HCT116 (cell line): ENCODE measurements at regions not wholly inside any gene's neighbourhood (a gene's known extent, or its start where the extent isn't known, plus 50 kb on each side); places are given as distances from the start of the nearest gene placed in this dataset.

Experiments
- ATAC-seq: fragments of 200-7000 bp; cut with Tn5 transposase; 2 replicates; pipeline ENCODE4 v1.9.1; 2020; ENCODE audit warnings: mild to moderate bottlenecking, moderate library complexity
- BruUV-seq: library from RNA; stranded (reverse); fragments of 400-500 nt; replicated peaks from 2 replicates; lab custom pipeline; 2021; lab: Mats Ljungman, UMichigan
- CTCF ChIA-PET: fragments of 300-600 bp; sonication (Branson Sonifier 250); formaldehyde crosslinking; loops from one replicate; lab custom pipeline; 2021; ENCODE audit warnings: antibody characterized with exemption; lab: Charles Lee
- POLR2A ChIA-PET: fragments of 300-600, 350-600 bp; sonication (Branson Sonifier 250); formaldehyde crosslinking; loops from one replicate; lab custom pipeline; 2021; ENCODE audit warnings: antibody characterized with exemption; lab: Charles Lee
- RAD21 ChIA-PET, 2 experiments: fragments of 300-600 bp; sonication (Branson Sonifier 250); formaldehyde crosslinking; loops; one replicate each; lab custom pipeline; 2023; ENCODE audit warnings: low total read pairs in 2 of 2; ENCODE audit not compliant: uncharacterized antibody in 2 of 2, unreplicated experiment in 2 of 2, low non-redundant PET in 1 of 2; lab: Charles Lee
- DNase-seq: peaks from one replicate; pipeline ENCODE4 v3.0.0-alpha.2; 2010; ENCODE audit warnings: low read depth, low spot score
- H2AFZ ChIP-seq: fragments of 200-600 bp; shearing (Covaris generic), sonication (generic); 2 replicates; pipeline ENCODE4 v1.6.1; 2017; ENCODE audit warnings: low read depth, mixed run types, mixed read lengths, antibody characterized with exemption, low read length; ENCODE audit not compliant: poor library complexity, severe bottlenecking
- H3K27ac ChIP-seq: 2 replicates; pipeline ENCODE4 v1.5.1; 2012; ENCODE audit warnings: low read depth, low read length
- H3K27me3 ChIP-seq: fragments of 200-600 bp; sonication (generic); 2 replicates; pipeline ENCODE4 v1.6.1; 2016; ENCODE audit warnings: mixed run types, low read length, mixed read lengths; ENCODE audit not compliant: insufficient read depth
- H3K36me3 ChIP-seq, 2 experiments: fragments of 200-500 bp in 1 of 2; fragments of 200-600 bp in 1 of 2; sonication (Bioruptor generic) in 1 of 2; sonication (generic) in 1 of 2; 2 replicates each; pipeline versions ENCODE4 v1.5.1 to v1.6.1; 2014 to 2016; ENCODE audit warnings: low read length in 2 of 2, inconsistent platforms in 1 of 2, mixed read lengths in 1 of 2, mixed run types in 1 of 2; ENCODE audit not compliant: insufficient read depth in 2 of 2, control insufficient read depth in 1 of 2
- H3K4me1 ChIP-seq, 2 experiments: fragments of 200-600 bp in 1 of 2; sonication (generic) in 1 of 2; 2 replicates each; pipeline versions ENCODE4 v1.5.1 to v1.6.1; 2012 to 2017; ENCODE audit warnings: low read length in 2 of 2, inconsistent platforms in 1 of 2, mild to moderate bottlenecking in 1 of 2, mixed read lengths in 1 of 2, mixed run types in 1 of 2, moderate library complexity in 1 of 2; ENCODE audit not compliant: insufficient read depth in 2 of 2, control insufficient read depth in 1 of 2
- H3K4me2 ChIP-seq: fragments of 200-600 bp; sonication (generic); 2 replicates; pipeline ENCODE4 v1.6.1; 2017; ENCODE audit warnings: mixed run types, low read length, mixed read lengths
- H3K4me3 ChIP-seq, 2 experiments: fragments of 200-600 bp in 1 of 2; sonication (generic) in 1 of 2; replicated peaks in 1 of 2; 2 replicates each; pipeline ENCODE4 v1.5.1; 2011 to 2016; ENCODE audit warnings: low read length in 2 of 2, control low read depth in 1 of 2, low read depth in 1 of 2, mild to moderate bottlenecking in 1 of 2, mixed read lengths in 1 of 2, mixed run types in 1 of 2
- H3K79me2 ChIP-seq: fragments of 200-600 bp; sonication (generic); 2 replicates; pipeline ENCODE4 v1.6.1; 2017; ENCODE audit warnings: mild to moderate bottlenecking, mixed run types, low read length, moderate library complexity, mixed read lengths; ENCODE audit not compliant: insufficient read depth
- H3K9ac ChIP-seq: fragments of 200-600 bp; sonication (generic); 2 replicates; pipeline ENCODE4 v1.6.1; 2016; ENCODE audit warnings: low read length, mixed read lengths
- H3K9me2 ChIP-seq: fragments of 200-600 bp; sonication (generic), shearing (Covaris generic); 2 replicates; pipeline ENCODE4 v1.6.1; 2017; ENCODE audit warnings: mixed run types, mild to moderate bottlenecking, moderate library complexity; ENCODE audit not compliant: insufficient read depth
- H3K9me3 ChIP-seq, 2 experiments: fragments of 200-500 bp in 1 of 2; fragments of 200-600 bp in 1 of 2; sonication (Bioruptor generic) in 1 of 2; sonication (generic) in 1 of 2; 2 replicates each; pipeline ENCODE4 v1.6.1; 2014 to 2017; ENCODE audit warnings: low read length in 2 of 2, mixed read lengths in 2 of 2, inconsistent platforms in 1 of 2, low read depth in 1 of 2, mild to moderate bottlenecking in 1 of 2, mixed run types in 1 of 2, moderate library complexity in 1 of 2; ENCODE audit not compliant: control insufficient read depth in 1 of 2, insufficient read depth in 1 of 2
- H4K20me1 ChIP-seq: fragments of 200-600 bp; sonication (generic), shearing (Covaris generic); 2 replicates; pipeline ENCODE4 v1.6.1; 2017; ENCODE audit warnings: mixed run types, mild to moderate bottlenecking, moderate library complexity; ENCODE audit not compliant: insufficient read depth
- EGR1 ChIP-seq: IDR thresholded peaks from 2 replicates; pipeline ENCODE4 v1.6.1; 2012; ENCODE audit warnings: low read depth
- JUND ChIP-seq: IDR thresholded peaks from 2 replicates; pipeline ENCODE4 v1.6.1; 2012
- RAD21 ChIP-seq: IDR thresholded peaks from 2 replicates; pipeline ENCODE4 v1.6.1; 2012; ENCODE audit warnings: low read depth, mild to moderate bottlenecking
- TCF7L2 ChIP-seq: IDR thresholded peaks from 2 replicates; pipeline ENCODE4 v1.7.0; 2011; ENCODE audit warnings: borderline replicate concordance, inconsistent platforms; ENCODE audit not compliant: insufficient read depth, insufficient read length; ENCODE audit errors: extremely low read depth
- YY1 ChIP-seq: IDR thresholded peaks from 2 replicates; pipeline ENCODE4 v1.6.1; 2011; ENCODE audit warnings: low read length, low read depth, moderate library complexity, mild to moderate bottlenecking; ENCODE audit not compliant: insufficient replicate concordance; ENCODE audit errors: extremely low read depth
- intact Hi-C: fragments of 100-400 bp; cut with micrococcal nuclease; formaldehyde crosslinking; loops from 2 replicates; pipeline ENCODE4 v1.10.0; 2022
- TF ChIP-seq, protein P1 (sequence below): IDR thresholded peaks from 2 replicates; pipeline ENCODE4 v1.6.1; 2012
- TF ChIP-seq, protein P2 (sequence below): IDR thresholded peaks from 2 replicates; pipeline ENCODE4 v1.6.1; 2012; ENCODE audit warnings: low read depth
- TF ChIP-seq, protein P3 (sequence below), 3 experiments: fragments of 200-600 bp in 1 of 3; sonication (generic) in 1 of 3; IDR thresholded peaks in 2 of 3; conservative IDR thresholded peaks in 1 of 3; 2 replicates each; pipeline ENCODE4 v1.5.1; 2012 to 2017; ENCODE audit warnings: low read depth in 2 of 3, low read length in 2 of 3, antibody characterized with exemption in 1 of 3, borderline replicate concordance in 1 of 3, control low read depth in 1 of 3, mild to moderate bottlenecking in 1 of 3, mixed read lengths in 1 of 3, mixed run types in 1 of 3, moderate library complexity in 1 of 3; ENCODE audit not compliant: insufficient read depth in 1 of 3

DNA sequence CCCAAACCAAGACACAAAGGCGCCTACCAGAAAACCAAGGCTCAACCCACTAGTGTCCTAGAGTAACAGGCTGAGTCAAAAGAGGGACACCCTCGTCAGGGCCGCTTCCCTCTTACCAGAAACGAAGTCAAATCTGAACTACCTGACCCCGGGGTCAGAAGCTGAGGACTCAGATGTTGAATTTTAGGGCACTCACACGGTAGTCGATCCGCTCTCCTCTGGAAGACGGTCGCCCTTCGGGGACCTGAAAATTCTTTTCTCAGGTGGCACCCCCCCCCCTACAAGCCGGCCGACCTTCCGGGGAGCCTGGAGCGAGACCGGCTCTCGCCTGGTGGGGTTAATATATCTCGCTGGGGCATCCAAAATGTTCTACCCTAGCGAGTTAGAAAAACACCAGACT lies 121.1 kb upstream of the KCNJ3 start:
- BruUV-seq, result no TSS peak
- Histone ChIP-seq H3K27me3 (no peaks in the 10 kb centered on the region), H3K4me3 (no peak overlapping the region), H2AFZ (no peak overlapping the region), H4K20me1 (no peaks in the 10 kb centered on the region), H3K79me2 (no peaks in the 10 kb centered on the region), H3K9me3 (no peaks in the 10 kb centered on the region), H3K9me2 (no peaks in the 10 kb centered on the region), H3K4me2 (no peak overlapping the region), H3K4me1 (no peaks in the 10 kb centered on the region), H3K9ac (no peak overlapping the region), H3K36me3 (no peaks in the 10 kb centered on the region), H3K27ac (no peak overlapping the region)
- ChIA-PET RAD21 (no interaction called here), CTCF (no interaction called here), POLR2A (no interaction called here)
- DNase-seq (no peak), ATAC-seq (no peak)
- TF ChIP-seq, protein P1, sequence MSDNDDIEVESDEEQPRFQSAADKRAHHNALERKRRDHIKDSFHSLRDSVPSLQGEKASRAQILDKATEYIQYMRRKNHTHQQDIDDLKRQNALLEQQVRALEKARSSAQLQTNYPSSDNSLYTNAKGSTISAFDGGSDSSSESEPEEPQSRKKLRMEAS, result no peak
- TF ChIP-seq, protein P2, sequence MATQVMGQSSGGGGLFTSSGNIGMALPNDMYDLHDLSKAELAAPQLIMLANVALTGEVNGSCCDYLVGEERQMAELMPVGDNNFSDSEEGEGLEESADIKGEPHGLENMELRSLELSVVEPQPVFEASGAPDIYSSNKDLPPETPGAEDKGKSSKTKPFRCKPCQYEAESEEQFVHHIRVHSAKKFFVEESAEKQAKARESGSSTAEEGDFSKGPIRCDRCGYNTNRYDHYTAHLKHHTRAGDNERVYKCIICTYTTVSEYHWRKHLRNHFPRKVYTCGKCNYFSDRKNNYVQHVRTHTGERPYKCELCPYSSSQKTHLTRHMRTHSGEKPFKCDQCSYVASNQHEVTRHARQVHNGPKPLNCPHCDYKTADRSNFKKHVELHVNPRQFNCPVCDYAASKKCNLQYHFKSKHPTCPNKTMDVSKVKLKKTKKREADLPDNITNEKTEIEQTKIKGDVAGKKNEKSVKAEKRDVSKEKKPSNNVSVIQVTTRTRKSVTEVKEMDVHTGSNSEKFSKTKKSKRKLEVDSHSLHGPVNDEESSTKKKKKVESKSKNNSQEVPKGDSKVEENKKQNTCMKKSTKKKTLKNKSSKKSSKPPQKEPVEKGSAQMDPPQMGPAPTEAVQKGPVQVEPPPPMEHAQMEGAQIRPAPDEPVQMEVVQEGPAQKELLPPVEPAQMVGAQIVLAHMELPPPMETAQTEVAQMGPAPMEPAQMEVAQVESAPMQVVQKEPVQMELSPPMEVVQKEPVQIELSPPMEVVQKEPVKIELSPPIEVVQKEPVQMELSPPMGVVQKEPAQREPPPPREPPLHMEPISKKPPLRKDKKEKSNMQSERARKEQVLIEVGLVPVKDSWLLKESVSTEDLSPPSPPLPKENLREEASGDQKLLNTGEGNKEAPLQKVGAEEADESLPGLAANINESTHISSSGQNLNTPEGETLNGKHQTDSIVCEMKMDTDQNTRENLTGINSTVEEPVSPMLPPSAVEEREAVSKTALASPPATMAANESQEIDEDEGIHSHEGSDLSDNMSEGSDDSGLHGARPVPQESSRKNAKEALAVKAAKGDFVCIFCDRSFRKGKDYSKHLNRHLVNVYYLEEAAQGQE, result no peak
- TF ChIP-seq EGR1, result no peak
- TF ChIP-seq JUND, result no peak
- TF ChIP-seq, protein P3, sequence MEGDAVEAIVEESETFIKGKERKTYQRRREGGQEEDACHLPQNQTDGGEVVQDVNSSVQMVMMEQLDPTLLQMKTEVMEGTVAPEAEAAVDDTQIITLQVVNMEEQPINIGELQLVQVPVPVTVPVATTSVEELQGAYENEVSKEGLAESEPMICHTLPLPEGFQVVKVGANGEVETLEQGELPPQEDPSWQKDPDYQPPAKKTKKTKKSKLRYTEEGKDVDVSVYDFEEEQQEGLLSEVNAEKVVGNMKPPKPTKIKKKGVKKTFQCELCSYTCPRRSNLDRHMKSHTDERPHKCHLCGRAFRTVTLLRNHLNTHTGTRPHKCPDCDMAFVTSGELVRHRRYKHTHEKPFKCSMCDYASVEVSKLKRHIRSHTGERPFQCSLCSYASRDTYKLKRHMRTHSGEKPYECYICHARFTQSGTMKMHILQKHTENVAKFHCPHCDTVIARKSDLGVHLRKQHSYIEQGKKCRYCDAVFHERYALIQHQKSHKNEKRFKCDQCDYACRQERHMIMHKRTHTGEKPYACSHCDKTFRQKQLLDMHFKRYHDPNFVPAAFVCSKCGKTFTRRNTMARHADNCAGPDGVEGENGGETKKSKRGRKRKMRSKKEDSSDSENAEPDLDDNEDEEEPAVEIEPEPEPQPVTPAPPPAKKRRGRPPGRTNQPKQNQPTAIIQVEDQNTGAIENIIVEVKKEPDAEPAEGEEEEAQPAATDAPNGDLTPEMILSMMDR (IDR thresholded peaks at IDR 0.05 in 2 of 3, conservative IDR thresholded peaks at IDR 0.05 in 1 of 3; ENCODE audit: borderline replicate concordance in 1 of 3, insufficient read depth in 1 of 3, low read depth in 2 of 3, low read length in 2 of 3), result no peak
- no peak for TF ChIP-seq RAD21
- TF ChIP-seq YY1, result no peak
- no peak for TF ChIP-seq TCF7L2
- intact Hi-C loops, result no loop called here
